AG04450 (cell line): ENCODE measurements at regions not wholly inside any gene's neighbourhood (a gene's known extent, or its start where the extent isn't known, plus 50 kb on each side); places are given as distances from the start of the nearest gene placed in this dataset.

Experiments
- CTCF ChIA-PET: fragments of 300-600, 350-600 bp; formaldehyde crosslinking; extraction: SDS; loops from one replicate; lab custom pipeline; 2022; ENCODE audit warnings: antibody characterized with exemption, inconsistent platforms; lab: Charles Lee
- POLR2A ChIA-PET: fragments of 350-600 bp; formaldehyde crosslinking; extraction: SDS; loops from one replicate; lab custom pipeline; 2021; ENCODE audit warnings: antibody characterized with exemption, inconsistent platforms; lab: Yijun Ruan, JAX
- DNase-seq: peaks from one replicate; pipeline ENCODE4 v3.0.0-alpha.2; 2011; ENCODE audit warnings: low read depth, low spot score
- H3K27ac ChIP-seq: one replicate; pipeline ENCODE4 v1.5.1; 2012; ENCODE audit warnings: low read depth, low read length, control low read depth
- H3K27me3 ChIP-seq: one replicate; pipeline ENCODE4 v1.6.0; 2012; ENCODE audit warnings: low read length; ENCODE audit not compliant: control insufficient read depth, insufficient read depth
- H3K4me3 ChIP-seq: 2 replicates; pipeline ENCODE4 v1.5.1; 2011; ENCODE audit warnings: mild to moderate bottlenecking, low read depth, low read length, control low read depth
- H3K9me3 ChIP-seq: 2 replicates; pipeline ENCODE4 v1.5.1; 2012; ENCODE audit warnings: low read length; ENCODE audit not compliant: control insufficient read depth, insufficient read depth
- TF ChIP-seq, protein P1 (sequence below): IDR thresholded peaks from 2 replicates; pipeline ENCODE4 v1.5.1; 2011; ENCODE audit warnings: low read depth, low read length, control low read depth, inconsistent platforms

DNA sequence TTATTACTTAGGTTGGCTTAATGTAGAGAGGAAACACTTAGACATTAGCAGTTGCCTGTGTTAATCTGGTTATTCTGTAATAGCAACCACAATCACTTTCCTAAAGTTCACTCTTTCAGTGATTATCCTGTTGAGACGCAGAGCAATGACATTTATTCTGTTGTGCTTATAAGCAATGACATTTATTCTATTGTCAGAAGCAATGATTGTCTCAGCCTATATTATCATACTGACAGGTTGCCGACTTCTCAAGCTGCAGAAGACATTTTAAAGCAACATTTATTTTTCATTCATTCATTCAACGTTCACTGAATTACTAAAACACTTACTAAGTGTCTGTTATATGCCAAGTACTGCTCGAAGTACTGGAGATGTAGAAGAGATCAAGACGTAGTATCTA is 193.5 kb upstream of the SLITRK3 start:
- POLR2A ChIA-PET, result no interaction called here
- no peak for DNase-seq
- Histone ChIP-seq H3K4me3 (no peak overlapping the region), H3K9me3 (no peaks in the 10 kb centered on the region), H3K27me3 (no peaks in the 10 kb centered on the region), H3K27ac (no peak overlapping the region)
- CTCF ChIA-PET, result no interaction called here
- TF ChIP-seq, protein P1, sequence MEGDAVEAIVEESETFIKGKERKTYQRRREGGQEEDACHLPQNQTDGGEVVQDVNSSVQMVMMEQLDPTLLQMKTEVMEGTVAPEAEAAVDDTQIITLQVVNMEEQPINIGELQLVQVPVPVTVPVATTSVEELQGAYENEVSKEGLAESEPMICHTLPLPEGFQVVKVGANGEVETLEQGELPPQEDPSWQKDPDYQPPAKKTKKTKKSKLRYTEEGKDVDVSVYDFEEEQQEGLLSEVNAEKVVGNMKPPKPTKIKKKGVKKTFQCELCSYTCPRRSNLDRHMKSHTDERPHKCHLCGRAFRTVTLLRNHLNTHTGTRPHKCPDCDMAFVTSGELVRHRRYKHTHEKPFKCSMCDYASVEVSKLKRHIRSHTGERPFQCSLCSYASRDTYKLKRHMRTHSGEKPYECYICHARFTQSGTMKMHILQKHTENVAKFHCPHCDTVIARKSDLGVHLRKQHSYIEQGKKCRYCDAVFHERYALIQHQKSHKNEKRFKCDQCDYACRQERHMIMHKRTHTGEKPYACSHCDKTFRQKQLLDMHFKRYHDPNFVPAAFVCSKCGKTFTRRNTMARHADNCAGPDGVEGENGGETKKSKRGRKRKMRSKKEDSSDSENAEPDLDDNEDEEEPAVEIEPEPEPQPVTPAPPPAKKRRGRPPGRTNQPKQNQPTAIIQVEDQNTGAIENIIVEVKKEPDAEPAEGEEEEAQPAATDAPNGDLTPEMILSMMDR, result no peak

DNA sequence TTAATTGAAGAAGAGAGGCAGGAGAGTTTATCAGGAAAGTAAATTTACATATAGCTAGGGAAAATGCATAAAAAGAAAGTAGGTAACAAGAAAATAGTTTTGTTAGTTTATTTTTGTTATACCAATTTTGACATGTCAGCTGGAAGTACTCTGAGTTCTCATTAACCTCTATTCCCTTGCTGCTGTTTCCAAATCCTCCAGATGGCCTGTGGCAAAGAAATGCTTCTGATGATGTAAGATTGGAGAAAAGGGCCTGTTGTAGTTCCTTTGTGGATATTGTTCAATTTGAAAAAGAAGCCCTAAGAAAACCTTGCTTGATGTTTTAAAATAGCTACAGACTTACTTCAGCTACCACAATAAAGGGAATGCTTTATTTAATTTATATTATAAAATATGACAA is 192.9 kb upstream of the SLITRK3 start:
- H3K27me3 ChIP-seq, result no peaks in the 10 kb centered on the region
- POLR2A ChIA-PET, result no interaction called here
- no peak overlapping the region for H3K27ac ChIP-seq
- CTCF ChIA-PET, result no interaction called here
- no peaks in the 10 kb centered on the region; the same call in 1 of the 2 replicates for H3K9me3 ChIP-seq
- no peak overlapping the region for H3K4me3 ChIP-seq
- TF ChIP-seq, protein P1, result no peak
- no peak for DNase-seq

GRCh38 chr3:165383381-165383780 is 187.2 kb upstream of the SLITRK3 start:
- TF ChIP-seq, protein P1, result no peak
- ChIA-PET CTCF (no interaction called here), POLR2A (no interaction called here)
- Histone ChIP-seq H3K27ac (no peak overlapping the region), H3K9me3 (no peaks in the 10 kb centered on the region; the same call in 1 of the 2 replicates), H3K27me3 (no peaks in the 10 kb centered on the region), H3K4me3 (no peak overlapping the region)
- DNase-seq, result no peak

GRCh38 chr3:165382672-165383071 is 186.5 kb upstream of the SLITRK3 start:
- no peak for DNase-seq
- POLR2A ChIA-PET, result no interaction called here
- Histone ChIP-seq H3K27ac (no peak overlapping the region), H3K9me3 (no peaks in the 10 kb centered on the region; the same call in 1 of the 2 replicates), H3K4me3 (no peak overlapping the region), H3K27me3 (no peaks in the 10 kb centered on the region)
- CTCF ChIA-PET, result no interaction called here
- TF ChIP-seq, protein P1, result no peak

DNA sequence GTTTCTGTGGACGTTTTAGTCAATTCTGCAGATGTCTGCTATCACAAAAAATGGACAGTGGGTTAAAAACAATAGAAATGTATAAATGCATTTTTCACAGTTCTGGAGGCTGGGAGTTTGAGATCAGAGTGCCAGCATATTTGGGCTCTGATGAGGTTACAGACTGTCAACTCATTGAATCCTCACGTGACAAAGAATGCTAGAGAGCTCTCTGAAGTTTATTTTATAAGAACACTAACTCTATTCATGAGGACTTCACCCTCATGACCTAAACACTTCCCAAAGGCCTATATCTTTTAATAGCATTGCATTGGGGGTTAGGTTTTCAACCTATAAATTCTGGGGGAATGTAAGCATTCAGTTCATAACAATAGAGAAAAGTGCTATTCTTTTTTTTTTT is 182.6 kb upstream of the SLITRK3 start:
- TF ChIP-seq, protein P1, result no peak
- POLR2A ChIA-PET, result no interaction called here
- no peak overlapping the region for H3K27ac ChIP-seq
- H3K27me3 ChIP-seq, result no peaks in the 10 kb centered on the region
- CTCF ChIA-PET, result no interaction called here
- H3K9me3 ChIP-seq, result no peaks in the 10 kb centered on the region
- no peak for DNase-seq
- H3K4me3 ChIP-seq, result no peak overlapping the region
